ENCODE measurements at regions not wholly inside any gene's neighbourhood (a gene's known extent, or its start where the extent isn't known, plus 50 kb on each side); places are given as distances from the start of the nearest gene placed in this dataset.

DNA sequence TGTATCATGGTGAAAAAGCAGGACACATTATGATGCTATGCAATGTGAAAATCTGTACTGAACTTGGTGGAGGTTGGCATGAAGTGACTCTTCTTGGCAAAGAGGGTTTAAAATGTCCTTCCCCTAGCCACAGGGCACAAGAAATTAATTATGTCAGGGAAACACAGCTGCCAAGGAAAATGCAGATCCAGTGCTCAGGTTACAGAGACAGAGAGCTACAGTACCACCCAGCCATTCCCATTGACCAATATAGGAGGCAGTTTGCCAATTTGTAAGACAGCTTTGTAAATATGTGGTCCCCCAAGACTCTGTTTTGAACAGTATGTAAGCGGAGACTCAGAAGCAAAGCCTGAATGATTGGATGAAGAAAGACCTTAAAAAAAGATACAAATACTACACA lies 69.4 kb upstream of the KLF12 start:
- intact Hi-C loops (cut with micrococcal nuclease; ENCODE audit: unreplicated experiment) = no loop called here
- ChIA-PET CTCF (no interaction called here), POLR2A (no interaction called here)
- Histone ChIP-seq H3K27me3 (ENCODE audit: control insufficient read depth, insufficient read depth, low read length) (no peaks in the 10 kb centered on the region), H3K27ac (ENCODE audit: low read length) (no peak overlapping the region), H3K9me3 (ENCODE audit: control insufficient read depth, insufficient read depth, low read depth, low read length) (no peaks in the 10 kb centered on the region), H3K4me1 (ENCODE audit: control insufficient read depth, insufficient read depth, low read length) (no peaks in the 10 kb centered on the region), H3K4me3 (ENCODE audit: low read depth in 2 of 2, low read length in 2 of 2) (no peak overlapping the region), H3K36me3 (ENCODE audit: control insufficient read depth, insufficient read depth, low read length) (no peaks in the 10 kb centered on the region)
- TF ChIP-seq POLR2AphosphoS5 (IDR thresholded peaks at IDR 0.05; ENCODE audit: low read depth, low read length) = no peak
- TF ChIP-seq, protein P1, sequence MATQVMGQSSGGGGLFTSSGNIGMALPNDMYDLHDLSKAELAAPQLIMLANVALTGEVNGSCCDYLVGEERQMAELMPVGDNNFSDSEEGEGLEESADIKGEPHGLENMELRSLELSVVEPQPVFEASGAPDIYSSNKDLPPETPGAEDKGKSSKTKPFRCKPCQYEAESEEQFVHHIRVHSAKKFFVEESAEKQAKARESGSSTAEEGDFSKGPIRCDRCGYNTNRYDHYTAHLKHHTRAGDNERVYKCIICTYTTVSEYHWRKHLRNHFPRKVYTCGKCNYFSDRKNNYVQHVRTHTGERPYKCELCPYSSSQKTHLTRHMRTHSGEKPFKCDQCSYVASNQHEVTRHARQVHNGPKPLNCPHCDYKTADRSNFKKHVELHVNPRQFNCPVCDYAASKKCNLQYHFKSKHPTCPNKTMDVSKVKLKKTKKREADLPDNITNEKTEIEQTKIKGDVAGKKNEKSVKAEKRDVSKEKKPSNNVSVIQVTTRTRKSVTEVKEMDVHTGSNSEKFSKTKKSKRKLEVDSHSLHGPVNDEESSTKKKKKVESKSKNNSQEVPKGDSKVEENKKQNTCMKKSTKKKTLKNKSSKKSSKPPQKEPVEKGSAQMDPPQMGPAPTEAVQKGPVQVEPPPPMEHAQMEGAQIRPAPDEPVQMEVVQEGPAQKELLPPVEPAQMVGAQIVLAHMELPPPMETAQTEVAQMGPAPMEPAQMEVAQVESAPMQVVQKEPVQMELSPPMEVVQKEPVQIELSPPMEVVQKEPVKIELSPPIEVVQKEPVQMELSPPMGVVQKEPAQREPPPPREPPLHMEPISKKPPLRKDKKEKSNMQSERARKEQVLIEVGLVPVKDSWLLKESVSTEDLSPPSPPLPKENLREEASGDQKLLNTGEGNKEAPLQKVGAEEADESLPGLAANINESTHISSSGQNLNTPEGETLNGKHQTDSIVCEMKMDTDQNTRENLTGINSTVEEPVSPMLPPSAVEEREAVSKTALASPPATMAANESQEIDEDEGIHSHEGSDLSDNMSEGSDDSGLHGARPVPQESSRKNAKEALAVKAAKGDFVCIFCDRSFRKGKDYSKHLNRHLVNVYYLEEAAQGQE (IDR thresholded peaks at IDR 0.05; ENCODE audit: insufficient read depth in 1 of 2, low read depth in 2 of 2, low read length in 1 of 2) = no peak
- TF ChIP-seq TCF7L2 (IDR thresholded peaks at IDR 0.05; ENCODE audit: low read depth, low read length) = no peak
- TF ChIP-seq, protein P2, sequence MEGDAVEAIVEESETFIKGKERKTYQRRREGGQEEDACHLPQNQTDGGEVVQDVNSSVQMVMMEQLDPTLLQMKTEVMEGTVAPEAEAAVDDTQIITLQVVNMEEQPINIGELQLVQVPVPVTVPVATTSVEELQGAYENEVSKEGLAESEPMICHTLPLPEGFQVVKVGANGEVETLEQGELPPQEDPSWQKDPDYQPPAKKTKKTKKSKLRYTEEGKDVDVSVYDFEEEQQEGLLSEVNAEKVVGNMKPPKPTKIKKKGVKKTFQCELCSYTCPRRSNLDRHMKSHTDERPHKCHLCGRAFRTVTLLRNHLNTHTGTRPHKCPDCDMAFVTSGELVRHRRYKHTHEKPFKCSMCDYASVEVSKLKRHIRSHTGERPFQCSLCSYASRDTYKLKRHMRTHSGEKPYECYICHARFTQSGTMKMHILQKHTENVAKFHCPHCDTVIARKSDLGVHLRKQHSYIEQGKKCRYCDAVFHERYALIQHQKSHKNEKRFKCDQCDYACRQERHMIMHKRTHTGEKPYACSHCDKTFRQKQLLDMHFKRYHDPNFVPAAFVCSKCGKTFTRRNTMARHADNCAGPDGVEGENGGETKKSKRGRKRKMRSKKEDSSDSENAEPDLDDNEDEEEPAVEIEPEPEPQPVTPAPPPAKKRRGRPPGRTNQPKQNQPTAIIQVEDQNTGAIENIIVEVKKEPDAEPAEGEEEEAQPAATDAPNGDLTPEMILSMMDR (IDR thresholded peaks at IDR 0.05) = no peak
- no peak for TF ChIP-seq SIN3A (IDR thresholded peaks at IDR 0.05; ENCODE audit: borderline replicate concordance, insufficient read depth, low read depth, low read length)
- no peak for DNase-seq (ENCODE audit: low read depth, low spot score)
- no peak for ATAC-seq
- in situ Hi-C loops (cut with HindIII; ENCODE audit: low pct_unique_long_range_greater_than_20kb, low sequenced_read_pairs) = no loop called here
- no TSS peak for BruUV-seq (replicated peaks)

DNA sequence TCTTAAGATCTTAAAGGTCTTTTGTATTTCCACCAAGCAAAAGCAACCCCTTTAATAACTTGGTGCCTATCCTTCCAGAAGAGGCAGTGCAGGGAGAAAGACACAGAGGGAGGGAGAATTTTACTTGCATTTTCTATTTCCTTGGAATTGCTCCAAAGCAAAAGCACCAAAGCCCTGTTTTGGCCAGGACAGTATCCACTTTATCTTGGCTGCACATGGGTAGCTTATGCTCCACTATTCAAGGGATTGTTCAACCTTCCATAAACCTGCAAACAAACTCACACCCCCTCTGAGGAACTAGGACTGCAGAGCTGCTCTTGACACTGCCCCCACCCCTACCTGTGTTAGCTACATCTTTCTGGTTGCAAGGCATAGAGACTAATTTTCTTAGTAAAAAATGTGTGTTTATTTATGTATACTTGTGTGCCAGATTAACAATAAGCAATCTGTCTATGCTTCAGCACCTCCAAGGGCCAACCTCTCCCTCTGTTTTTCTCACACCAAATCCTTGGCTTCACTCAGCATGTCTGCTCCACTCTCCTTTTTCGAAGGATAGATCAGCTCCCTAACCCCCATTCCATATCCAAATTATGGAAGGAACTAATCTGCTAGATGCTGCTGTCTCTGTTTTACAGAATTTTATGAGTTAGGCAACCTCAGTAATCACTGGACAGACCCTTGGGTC lies 68.1 kb upstream of the KLF12 start:
- Histone ChIP-seq H3K27ac (ENCODE audit: low read length) (no peak overlapping the region), H3K4me3 (ENCODE audit: low read depth in 2 of 2, low read length in 2 of 2) (no peak overlapping the region), H3K4me1 (ENCODE audit: control insufficient read depth, insufficient read depth, low read length) (no peaks in the 10 kb centered on the region), H3K27me3 (ENCODE audit: control insufficient read depth, insufficient read depth, low read length) (no peaks in the 10 kb centered on the region), H3K36me3 (ENCODE audit: control insufficient read depth, insufficient read depth, low read length) (no peaks in the 10 kb centered on the region), H3K9me3 (ENCODE audit: control insufficient read depth, insufficient read depth, low read depth, low read length) (no peaks in the 10 kb centered on the region)
- ChIA-PET CTCF (no interaction called here), POLR2A (no interaction called here)
- TF ChIP-seq SIN3A (IDR thresholded peaks at IDR 0.05; ENCODE audit: borderline replicate concordance, insufficient read depth, low read depth, low read length) (no peak), POLR2AphosphoS5 (IDR thresholded peaks at IDR 0.05; ENCODE audit: low read depth, low read length) (no peak), TCF7L2 (IDR thresholded peaks at IDR 0.05; ENCODE audit: low read depth, low read length) (no peak)
- TF ChIP-seq, protein P2 (IDR thresholded peaks at IDR 0.05) = no peak
- TF ChIP-seq, protein P1 (IDR thresholded peaks at IDR 0.05; ENCODE audit: insufficient read depth in 1 of 2, low read depth in 2 of 2, low read length in 1 of 2) = no peak
- in situ Hi-C loops (cut with HindIII; ENCODE audit: low pct_unique_long_range_greater_than_20kb, low sequenced_read_pairs) (no loop called here), intact Hi-C loops (cut with micrococcal nuclease; ENCODE audit: unreplicated experiment) (no loop called here)
- ATAC-seq (no peak), DNase-seq (ENCODE audit: low read depth, low spot score) (no peak)
- no TSS peak for BruUV-seq (replicated peaks)

Data from Panc1 (cell line).